HFFc6 (cell line): ENCODE measurements at regions not wholly inside any gene's neighbourhood (a gene's known extent, or its start where the extent isn't known, plus 50 kb on each side); places are given as distances from the start of the nearest gene placed in this dataset.

Experiments used
- DNase-seq: peaks from one replicate; pipeline ENCODE4 v3.0.0-alpha.2; 2018
- H3K27ac Mint-ChIP-seq: 2 replicates; pipeline ENCODE4 v1.8.0; 2020; ENCODE audit warnings: mild to moderate bottlenecking, mixed read lengths
- H3K27me3 Mint-ChIP-seq: 2 replicates; pipeline ENCODE4 v1.8.0; 2021; ENCODE audit warnings: mild to moderate bottlenecking, moderate library complexity, mixed read lengths; ENCODE audit not compliant: insufficient read depth
- H3K36me3 Mint-ChIP-seq: 2 replicates; pipeline ENCODE4 v1.8.0; 2021; ENCODE audit warnings: low read depth, mixed read lengths
- H3K4me1 Mint-ChIP-seq: 2 replicates; pipeline ENCODE4 v1.8.0; 2020; ENCODE audit warnings: low read depth, mixed read lengths
- H3K4me3 Mint-ChIP-seq: 2 replicates; pipeline ENCODE4 v1.8.0; 2020; ENCODE audit warnings: mild to moderate bottlenecking, moderate library complexity, mixed read lengths
- H3K9me3 Mint-ChIP-seq: 2 replicates; pipeline ENCODE4 v1.8.0; 2020; ENCODE audit warnings: mild to moderate bottlenecking, mixed read lengths
- TF ChIP-seq, protein P1 (sequence below): fragments of 200-600 bp; sonication (generic); IDR thresholded peaks from 2 replicates; pipeline ENCODE4 v1.5.0; 2021; ENCODE audit warnings: antibody characterized with exemption, mild to moderate bottlenecking

DNA sequence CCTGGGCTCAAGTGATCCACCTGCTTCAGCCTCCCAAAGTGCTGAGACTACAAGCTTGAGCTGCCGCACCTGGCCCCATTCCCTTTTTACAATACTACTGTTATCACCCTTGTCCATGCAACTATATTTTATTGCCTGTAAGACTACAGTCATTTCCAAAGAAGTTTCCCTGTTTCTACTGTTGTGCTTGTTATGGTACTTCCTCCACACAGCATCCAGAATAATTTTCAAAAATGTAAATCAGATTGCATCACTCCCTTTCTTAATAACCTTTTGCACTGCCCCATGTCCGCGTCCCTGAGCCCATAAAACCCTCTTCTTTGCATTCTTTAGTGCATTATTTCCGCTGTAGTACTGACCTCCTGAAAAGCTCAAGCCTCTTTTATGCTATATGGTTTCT lies 128.9 kb upstream of the AKIRIN2 start:
- H3K36me3 Mint-ChIP-seq = no peaks in the 10 kb centered on the region
- peaks cover 11% of the 10 kb centered on the region for H3K27me3 Mint-ChIP-seq
- no peak overlapping the region for H3K27ac Mint-ChIP-seq
- peaks cover 15% of the 10 kb centered on the region; the same call in 1 of the 2 replicates for H3K4me1 Mint-ChIP-seq
- H3K9me3 Mint-ChIP-seq = no peaks in the 10 kb centered on the region
- DNase-seq = no peak
- TF ChIP-seq, protein P1, sequence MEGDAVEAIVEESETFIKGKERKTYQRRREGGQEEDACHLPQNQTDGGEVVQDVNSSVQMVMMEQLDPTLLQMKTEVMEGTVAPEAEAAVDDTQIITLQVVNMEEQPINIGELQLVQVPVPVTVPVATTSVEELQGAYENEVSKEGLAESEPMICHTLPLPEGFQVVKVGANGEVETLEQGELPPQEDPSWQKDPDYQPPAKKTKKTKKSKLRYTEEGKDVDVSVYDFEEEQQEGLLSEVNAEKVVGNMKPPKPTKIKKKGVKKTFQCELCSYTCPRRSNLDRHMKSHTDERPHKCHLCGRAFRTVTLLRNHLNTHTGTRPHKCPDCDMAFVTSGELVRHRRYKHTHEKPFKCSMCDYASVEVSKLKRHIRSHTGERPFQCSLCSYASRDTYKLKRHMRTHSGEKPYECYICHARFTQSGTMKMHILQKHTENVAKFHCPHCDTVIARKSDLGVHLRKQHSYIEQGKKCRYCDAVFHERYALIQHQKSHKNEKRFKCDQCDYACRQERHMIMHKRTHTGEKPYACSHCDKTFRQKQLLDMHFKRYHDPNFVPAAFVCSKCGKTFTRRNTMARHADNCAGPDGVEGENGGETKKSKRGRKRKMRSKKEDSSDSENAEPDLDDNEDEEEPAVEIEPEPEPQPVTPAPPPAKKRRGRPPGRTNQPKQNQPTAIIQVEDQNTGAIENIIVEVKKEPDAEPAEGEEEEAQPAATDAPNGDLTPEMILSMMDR = no peak
- H3K4me3 Mint-ChIP-seq = no peak overlapping the region

DNA sequence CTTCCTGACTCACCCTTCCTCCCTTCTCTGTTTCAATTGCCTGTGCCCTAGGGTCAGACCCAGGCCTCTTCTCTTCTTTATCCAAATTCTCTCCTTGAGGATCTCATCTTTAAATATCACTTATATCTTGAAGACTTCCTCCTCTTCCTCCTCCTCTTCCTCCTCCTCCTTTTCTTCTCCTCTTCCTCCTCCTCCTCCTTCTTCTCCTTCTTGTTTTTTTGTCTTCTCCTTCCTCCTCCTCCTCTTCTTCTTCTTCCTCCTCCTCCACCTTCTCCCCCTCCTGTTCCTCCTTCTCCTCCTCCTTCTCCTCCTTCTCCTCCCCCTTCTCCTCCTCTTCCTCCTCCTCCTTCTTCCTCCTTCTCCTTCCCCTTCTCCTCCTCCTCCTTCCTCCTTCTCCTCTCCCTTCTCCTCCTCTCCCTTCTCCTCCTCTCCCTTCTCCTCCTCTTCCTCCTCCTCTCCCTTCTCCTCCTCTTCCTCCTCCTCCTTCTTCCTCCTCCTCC lies 127.6 kb upstream of the AKIRIN2 start:
- Mint-ChIP-seq H3K4me1 (peaks cover 15% of the 10 kb centered on the region; the same call in 1 of the 2 replicates), H3K4me3 (no peak overlapping the region), H3K27ac (no peak overlapping the region), H3K27me3 (peaks cover 14% of the 10 kb centered on the region), H3K36me3 (no peaks in the 10 kb centered on the region), H3K9me3 (no peaks in the 10 kb centered on the region)
- no peak for DNase-seq
- TF ChIP-seq, protein P1 = no peak

DNA sequence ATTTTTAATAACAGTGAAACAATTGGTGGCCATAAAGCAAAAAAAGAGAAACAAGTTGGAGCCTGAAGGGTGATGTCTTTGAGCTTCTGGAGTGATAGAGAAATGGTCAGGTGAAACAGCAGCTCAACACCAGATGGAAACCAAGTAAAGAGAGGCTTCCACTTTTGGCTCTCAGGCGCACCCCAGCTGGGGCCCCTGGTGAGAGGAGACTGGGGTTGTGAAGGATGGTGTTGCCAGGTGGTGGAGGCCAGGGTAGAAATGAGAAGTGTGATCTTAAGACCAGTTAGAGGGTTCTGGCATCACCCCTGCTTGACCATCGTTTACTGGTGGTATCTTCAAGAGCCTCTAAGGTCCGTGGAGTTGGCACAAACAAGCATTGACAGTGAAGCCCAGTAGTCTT lies 126.0 kb upstream of the AKIRIN2 start:
- H3K4me1 Mint-ChIP-seq = peaks cover 15% of the 10 kb centered on the region; the same call in 1 of the 2 replicates
- no peak overlapping the region for H3K27ac Mint-ChIP-seq
- H3K9me3 Mint-ChIP-seq = no peaks in the 10 kb centered on the region
- no peak for DNase-seq
- no peaks in the 10 kb centered on the region for H3K36me3 Mint-ChIP-seq
- peaks cover 14% of the 10 kb centered on the region for H3K27me3 Mint-ChIP-seq
- TF ChIP-seq, protein P1 = no peak
- no peak overlapping the region for H3K4me3 Mint-ChIP-seq

DNA sequence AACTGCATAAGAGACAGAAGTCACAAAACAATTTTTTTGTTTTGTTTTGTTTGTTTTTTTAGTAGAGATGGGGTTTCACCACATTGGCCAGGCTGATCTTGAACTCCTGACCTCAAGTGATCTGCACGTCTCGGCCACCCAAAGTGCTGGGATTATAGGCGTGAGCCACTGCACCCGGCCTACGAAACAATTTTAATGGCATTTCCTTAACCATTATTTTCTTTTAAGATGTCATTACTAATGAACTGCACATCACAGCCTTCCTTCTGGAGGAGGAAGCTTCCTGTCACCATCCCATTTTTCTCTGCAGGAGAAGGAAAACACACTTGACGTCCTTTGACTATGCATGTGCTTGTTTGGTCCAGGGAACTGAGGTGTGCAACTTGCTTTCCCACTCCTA lies 125.3 kb upstream of the AKIRIN2 start:
- Mint-ChIP-seq H3K4me3 (no peak overlapping the region), H3K9me3 (no peaks in the 10 kb centered on the region), H3K4me1 (peaks cover 9% of the 10 kb centered on the region; the same call in 1 of the 2 replicates), H3K36me3 (no peaks in the 10 kb centered on the region), H3K27ac (no peak overlapping the region), H3K27me3 (peaks cover 14% of the 10 kb centered on the region)
- no peak for DNase-seq
- TF ChIP-seq, protein P1 = no peak

DNA sequence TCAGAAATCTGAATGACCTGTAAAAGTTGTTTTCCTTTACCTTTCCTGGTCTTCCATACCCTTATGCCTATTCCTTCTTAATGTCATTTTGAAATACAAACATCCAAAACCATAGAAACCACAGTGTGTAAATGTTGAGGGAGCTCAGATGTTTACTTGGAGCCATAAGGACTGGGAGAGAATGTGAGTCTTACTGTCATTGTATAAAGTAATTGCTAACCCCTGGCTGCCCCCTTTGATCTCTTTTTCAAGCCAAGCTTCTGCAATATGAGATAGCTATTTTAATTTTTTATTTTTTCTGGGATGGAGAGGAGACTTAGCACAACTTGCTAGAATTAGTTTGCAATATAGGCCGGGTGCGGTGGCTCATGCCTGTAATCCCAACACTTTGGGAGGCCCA lies 124.4 kb upstream of the AKIRIN2 start:
- TF ChIP-seq, protein P1 = no peak
- H3K4me1 Mint-ChIP-seq = peaks cover 10% of the 10 kb centered on the region; the same call in 1 of the 2 replicates
- no peak overlapping the region for H3K27ac Mint-ChIP-seq
- no peak for DNase-seq
- H3K27me3 Mint-ChIP-seq = peaks cover 14% of the 10 kb centered on the region
- no peak overlapping the region for H3K4me3 Mint-ChIP-seq
- H3K36me3 Mint-ChIP-seq = no peaks in the 10 kb centered on the region
- no peaks in the 10 kb centered on the region for H3K9me3 Mint-ChIP-seq

DNA sequence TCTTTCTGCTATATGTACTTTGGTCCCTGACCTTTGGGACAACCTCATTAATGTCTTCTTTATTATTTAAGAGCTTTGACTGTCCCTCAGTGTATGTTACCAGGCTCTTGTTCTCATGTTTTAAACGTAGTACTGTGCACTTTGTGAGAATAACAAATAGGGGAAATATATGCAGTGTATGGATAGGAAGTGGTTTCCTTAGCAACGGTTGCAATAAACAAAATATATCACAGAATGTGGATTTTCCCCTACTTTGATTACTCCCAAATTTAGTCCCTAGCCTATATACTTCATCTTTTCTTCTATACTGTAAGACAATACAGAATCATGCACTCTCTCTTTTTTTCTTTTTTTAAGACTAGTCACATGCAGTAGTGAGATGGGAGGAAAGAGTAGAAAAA lies 123.8 kb upstream of the AKIRIN2 start:
- H3K36me3 Mint-ChIP-seq = no peaks in the 10 kb centered on the region
- TF ChIP-seq, protein P1 = no peak
- H3K27ac Mint-ChIP-seq = no peak overlapping the region

More for the DNA sequence above, 123.8 kb upstream of the AKIRIN2 start:
- Mint-ChIP-seq H3K4me3 (no peak overlapping the region), H3K9me3 (no peaks in the 10 kb centered on the region), H3K27me3 (peaks cover 10% of the 10 kb centered on the region), H3K4me1 (peaks cover 5% of the 10 kb centered on the region; the same call in 1 of the 2 replicates)
- DNase-seq = no peak
